ENCODE measurements at regions not wholly inside any gene's neighbourhood (a gene's known extent, or its start where the extent isn't known, plus 50 kb on each side); places are given as distances from the start of the nearest gene placed in this dataset.

DNA sequence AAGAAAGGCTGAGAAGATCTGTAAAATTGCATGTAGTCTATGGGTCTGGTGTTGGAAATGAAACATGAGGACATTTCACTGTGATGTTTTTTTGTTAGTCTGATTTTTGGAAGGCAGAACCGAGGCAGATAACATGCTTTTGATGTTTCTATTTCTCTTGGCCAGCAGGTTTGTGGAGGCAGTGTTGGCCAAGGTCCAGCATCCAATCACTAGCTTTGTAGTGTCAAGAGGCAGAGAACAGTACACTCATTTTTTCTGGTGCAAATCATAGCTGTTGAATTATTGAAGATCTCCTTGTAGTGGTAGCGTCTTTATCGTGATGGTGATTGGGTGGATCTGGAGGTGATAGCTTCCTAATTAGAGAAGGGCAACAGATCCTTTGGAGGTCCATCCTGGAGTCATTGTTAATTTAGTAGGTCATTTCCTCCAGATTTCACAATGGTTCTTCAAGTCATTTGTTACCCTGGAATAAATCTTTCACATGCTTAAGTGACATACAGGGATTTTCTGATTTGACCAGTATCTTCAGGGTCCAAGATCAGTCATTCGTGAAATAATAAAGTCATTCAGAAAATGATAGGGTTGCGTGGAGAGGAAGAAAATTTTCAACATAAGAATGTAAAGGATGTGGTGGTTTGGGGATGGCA, 252.4 kb upstream of the CPNE8 start:
- no peak for DNase-seq
- H3K9me2 ChIP-seq (replicated peaks; ENCODE audit: insufficient read depth, low read length), result no peaks in the 10 kb centered on the region
- H3K4me3 ChIP-seq (ENCODE audit: low read length), result no peak overlapping the region
- no peaks in the 10 kb centered on the region for H3K79me2 ChIP-seq (ENCODE audit: low read length)
- no peak overlapping the region for H2AFZ ChIP-seq (ENCODE audit: low read length)
- H3K4me1 ChIP-seq (ENCODE audit: low read length), result no peaks in the 10 kb centered on the region
- H3K4me2 ChIP-seq (ENCODE audit: low read depth, low read length, poor library complexity, severe bottlenecking), result no peak overlapping the region
- no peaks in the 10 kb centered on the region for H3K36me3 ChIP-seq (ENCODE audit: insufficient read depth, low read length)
- peaks cover 28% of the 10 kb centered on the region for H3K9me3 ChIP-seq (ENCODE audit: low read length)
- no peak overlapping the region for H3K27ac ChIP-seq (ENCODE audit: low read length)
- no peaks in the 10 kb centered on the region for H3K27me3 ChIP-seq (ENCODE audit: low read length)
- no peak overlapping the region for H3K9ac ChIP-seq (ENCODE audit: low read length)
- H4K20me1 ChIP-seq (ENCODE audit: insufficient read depth, low read depth, low read length), result no peaks in the 10 kb centered on the region

DNA sequence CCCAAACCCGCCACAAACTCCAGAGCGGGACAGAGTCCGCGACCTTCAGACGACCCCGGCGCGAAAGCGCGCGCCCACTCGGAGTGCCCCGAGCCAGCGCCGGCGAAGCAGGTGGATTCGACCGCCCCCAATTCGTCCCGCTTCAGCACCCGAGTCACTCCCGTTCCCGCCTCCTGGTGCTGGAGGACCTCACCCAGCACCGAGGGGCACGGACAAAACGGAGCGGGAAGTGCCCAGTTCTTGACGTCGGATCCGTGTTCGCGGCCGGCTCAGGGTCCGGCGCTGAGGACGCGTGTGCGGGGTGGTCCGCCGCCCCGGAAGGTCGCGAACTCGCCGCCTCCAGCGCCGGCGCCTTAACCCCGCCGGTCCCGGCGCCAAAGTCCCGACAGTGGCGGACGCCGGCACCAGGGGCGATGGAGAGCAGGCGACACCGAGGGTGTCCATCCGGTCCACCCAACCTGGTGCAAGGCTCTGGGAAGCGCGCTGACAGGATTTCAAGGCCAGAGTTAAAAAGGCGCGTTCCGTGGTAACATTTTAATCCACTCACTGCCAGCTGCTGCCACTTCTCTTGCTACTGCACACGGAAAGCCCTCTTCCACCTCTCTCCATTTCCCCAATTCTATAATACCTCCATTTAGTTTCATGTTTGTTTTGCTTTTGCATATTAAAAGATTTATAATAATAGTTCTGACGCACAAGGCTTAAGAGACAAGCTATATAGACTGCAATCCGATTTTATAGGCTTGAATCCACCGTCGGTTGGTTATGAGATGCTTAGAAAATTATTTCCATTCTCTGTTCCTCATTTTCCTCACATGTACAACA, 240.0 kb upstream of the CPNE8 start:
- peaks cover 12% of the 10 kb centered on the region for H3K9me3 ChIP-seq (ENCODE audit: low read length)
- no peak overlapping the region for H2AFZ ChIP-seq (ENCODE audit: low read length)
- no peaks in the 10 kb centered on the region for H3K36me3 ChIP-seq (ENCODE audit: insufficient read depth, low read length)
- no peaks in the 10 kb centered on the region for H3K27me3 ChIP-seq (ENCODE audit: low read length)
- H3K4me3 ChIP-seq (ENCODE audit: low read length), result no peak overlapping the region
- H3K9ac ChIP-seq (ENCODE audit: low read length), result no peak overlapping the region
- H3K79me2 ChIP-seq (ENCODE audit: low read length), result no peaks in the 10 kb centered on the region
- H3K27ac ChIP-seq (ENCODE audit: low read length), result no peak overlapping the region
- DNase-seq, result no peak
- no peak overlapping the region for H3K4me2 ChIP-seq (ENCODE audit: low read depth, low read length, poor library complexity, severe bottlenecking)
- no peaks in the 10 kb centered on the region for H3K9me2 ChIP-seq (replicated peaks; ENCODE audit: insufficient read depth, low read length)
- H3K4me1 ChIP-seq (ENCODE audit: low read length), result no peaks in the 10 kb centered on the region
- H4K20me1 ChIP-seq (ENCODE audit: insufficient read depth, low read depth, low read length), result no peaks in the 10 kb centered on the region

DNA sequence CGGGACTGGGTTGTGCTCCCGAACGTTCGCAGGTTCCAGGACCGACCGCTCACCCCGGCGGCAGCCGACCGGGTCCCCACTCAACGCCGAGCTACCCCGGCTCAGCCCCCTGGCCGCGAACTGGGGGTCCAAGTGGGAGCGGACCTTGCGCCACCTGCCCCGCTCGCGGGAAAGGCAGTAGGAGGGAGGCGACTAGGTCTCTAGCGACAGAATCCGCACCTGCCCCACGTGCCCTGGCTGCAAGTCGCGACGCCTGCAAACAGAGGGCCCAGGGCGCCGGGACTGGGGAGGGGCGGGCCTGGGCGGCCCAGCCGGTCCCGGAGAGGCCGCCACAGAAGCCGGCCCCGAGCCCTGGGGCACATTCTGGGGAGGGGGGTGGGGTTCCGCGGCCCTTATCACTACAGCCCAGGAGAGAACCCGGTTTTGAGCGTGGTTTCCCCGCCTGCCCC, 239.2 kb upstream of the CPNE8 start:
- H2AFZ ChIP-seq (ENCODE audit: low read length), result no peak overlapping the region
- no peaks in the 10 kb centered on the region for H3K79me2 ChIP-seq (ENCODE audit: low read length)
- H3K9ac ChIP-seq (ENCODE audit: low read length), result no peak overlapping the region
- H4K20me1 ChIP-seq (ENCODE audit: insufficient read depth, low read depth, low read length), result no peaks in the 10 kb centered on the region
- no peaks in the 10 kb centered on the region for H3K36me3 ChIP-seq (ENCODE audit: insufficient read depth, low read length)
- DNase-seq, result no peak
- H3K4me3 ChIP-seq (ENCODE audit: low read length), result no peak overlapping the region
- H3K9me2 ChIP-seq (replicated peaks; ENCODE audit: insufficient read depth, low read length), result no peaks in the 10 kb centered on the region
- H3K4me1 ChIP-seq (ENCODE audit: low read length), result no peaks in the 10 kb centered on the region
- no peaks in the 10 kb centered on the region for H3K27me3 ChIP-seq (ENCODE audit: low read length)
- H3K9me3 ChIP-seq (ENCODE audit: low read length), result peaks cover 12% of the 10 kb centered on the region
- no peak overlapping the region for H3K27ac ChIP-seq (ENCODE audit: low read length)
- no peak overlapping the region for H3K4me2 ChIP-seq (ENCODE audit: low read depth, low read length, poor library complexity, severe bottlenecking)

DNA sequence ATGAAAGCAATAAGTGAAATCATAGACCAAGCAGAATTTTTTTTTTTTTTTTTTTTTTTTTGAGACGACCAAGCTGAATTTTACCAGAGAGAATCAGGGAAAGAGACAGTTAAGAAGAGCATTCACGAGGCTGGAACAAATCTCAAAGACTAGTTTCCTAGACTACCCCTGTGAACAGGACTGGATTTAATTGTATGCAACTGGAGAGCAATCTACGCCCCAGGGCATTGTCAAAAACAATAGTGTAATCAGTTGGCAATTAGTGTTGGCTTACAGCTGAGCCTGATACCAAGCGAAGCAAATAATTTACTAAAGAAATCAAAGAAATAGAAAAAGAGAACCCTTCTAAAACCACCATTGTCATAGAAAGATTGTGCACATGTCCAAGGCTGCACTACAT, 232.9 kb upstream of the CPNE8 start:
- no peak overlapping the region for H3K9ac ChIP-seq (ENCODE audit: low read length)
- no peaks in the 10 kb centered on the region for H4K20me1 ChIP-seq (ENCODE audit: insufficient read depth, low read depth, low read length)
- no peaks in the 10 kb centered on the region; the same call in 1 of the 2 replicates for H3K9me2 ChIP-seq (replicated peaks; ENCODE audit: insufficient read depth, low read length)
- H3K27me3 ChIP-seq (ENCODE audit: low read length), result no peaks in the 10 kb centered on the region
- no peak overlapping the region for H3K4me3 ChIP-seq (ENCODE audit: low read length)
- no peaks in the 10 kb centered on the region for H3K4me1 ChIP-seq (ENCODE audit: low read length)
- H2AFZ ChIP-seq (ENCODE audit: low read length), result no peak overlapping the region
- DNase-seq, result no peak
- no peaks in the 10 kb centered on the region for H3K79me2 ChIP-seq (ENCODE audit: low read length)
- H3K4me2 ChIP-seq (ENCODE audit: low read depth, low read length, poor library complexity, severe bottlenecking), result no peak overlapping the region
- H3K36me3 ChIP-seq (ENCODE audit: insufficient read depth, low read length), result no peaks in the 10 kb centered on the region
- H3K9me3 ChIP-seq (ENCODE audit: low read length), result peaks cover 18% of the 10 kb centered on the region
- no peak overlapping the region for H3K27ac ChIP-seq (ENCODE audit: low read length)

DNA sequence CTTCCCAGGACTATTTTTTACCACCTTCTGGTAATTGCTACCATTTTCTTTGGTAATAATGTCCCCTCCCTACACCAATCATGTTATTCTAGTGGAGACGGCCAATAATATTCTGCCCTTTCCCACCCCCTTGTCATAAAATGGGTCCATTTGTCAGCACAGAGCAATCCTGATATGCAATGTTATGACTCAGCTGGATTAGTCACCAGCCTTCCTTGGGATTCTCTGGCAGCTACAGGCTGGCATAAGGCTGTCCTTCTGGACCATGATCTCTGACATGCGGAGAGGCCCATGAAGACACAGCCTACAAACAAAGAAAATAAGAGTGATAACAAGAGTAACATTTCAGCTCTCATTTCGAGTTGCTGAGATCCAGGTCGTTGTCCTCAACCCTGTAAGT, 222.0 kb upstream of the CPNE8 start:
- no peak overlapping the region for H3K9ac ChIP-seq (ENCODE audit: low read length)
- no peak overlapping the region for H3K4me3 ChIP-seq (ENCODE audit: low read length)
- DNase-seq, result no peak
- no peaks in the 10 kb centered on the region for H3K4me1 ChIP-seq (ENCODE audit: low read length)
- no peak overlapping the region for H2AFZ ChIP-seq (ENCODE audit: low read length)
- H3K4me2 ChIP-seq (ENCODE audit: low read depth, low read length, poor library complexity, severe bottlenecking), result no peak overlapping the region
- no peak overlapping the region for H3K27ac ChIP-seq (ENCODE audit: low read length)
- H3K9me3 ChIP-seq (ENCODE audit: low read length), result peaks cover 8% of the 10 kb centered on the region; the same call in 1 of the 2 replicates
- H3K27me3 ChIP-seq (ENCODE audit: low read length), result no peaks in the 10 kb centered on the region
- no peaks in the 10 kb centered on the region for H3K79me2 ChIP-seq (ENCODE audit: low read length)
- H4K20me1 ChIP-seq (ENCODE audit: insufficient read depth, low read depth, low read length), result no peaks in the 10 kb centered on the region
- H3K9me2 ChIP-seq (replicated peaks; ENCODE audit: insufficient read depth, low read length), result no peaks in the 10 kb centered on the region
- no peaks in the 10 kb centered on the region for H3K36me3 ChIP-seq (ENCODE audit: insufficient read depth, low read length)

DNA sequence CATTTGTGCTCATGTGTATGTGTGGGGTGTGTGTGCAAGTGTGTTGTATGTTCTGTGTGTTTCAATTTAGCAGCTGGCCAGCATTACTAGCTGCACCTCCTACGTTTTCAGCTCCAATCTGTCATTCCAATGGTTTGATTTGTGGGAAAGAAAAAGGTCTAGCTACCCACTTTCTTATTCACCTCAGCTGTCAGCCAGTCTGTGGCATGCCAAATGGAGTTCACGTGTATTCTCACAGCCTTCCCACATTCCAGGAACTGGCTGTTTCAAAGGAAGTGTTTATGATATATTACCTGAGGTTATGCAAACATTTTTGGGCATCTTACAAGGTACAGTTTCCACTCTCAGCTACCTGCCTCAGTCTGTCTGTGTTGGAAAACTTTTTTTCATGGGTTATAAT, 220.2 kb upstream of the CPNE8 start:
- H3K4me2 ChIP-seq (ENCODE audit: low read depth, low read length, poor library complexity, severe bottlenecking), result no peak overlapping the region
- no peaks in the 10 kb centered on the region for H3K79me2 ChIP-seq (ENCODE audit: low read length)
- no peak overlapping the region for H2AFZ ChIP-seq (ENCODE audit: low read length)
- H3K9me2 ChIP-seq (replicated peaks; ENCODE audit: insufficient read depth, low read length), result no peaks in the 10 kb centered on the region
- no peaks in the 10 kb centered on the region for H3K4me1 ChIP-seq (ENCODE audit: low read length)
- no peak overlapping the region for H3K27ac ChIP-seq (ENCODE audit: low read length)
- peaks cover 4% of the 10 kb centered on the region; the same call in 1 of the 2 replicates for H3K9me3 ChIP-seq (ENCODE audit: low read length)
- H3K27me3 ChIP-seq (ENCODE audit: low read length), result no peaks in the 10 kb centered on the region
- no peak for DNase-seq
- no peaks in the 10 kb centered on the region for H4K20me1 ChIP-seq (ENCODE audit: insufficient read depth, low read depth, low read length)
- H3K36me3 ChIP-seq (ENCODE audit: insufficient read depth, low read length), result no peaks in the 10 kb centered on the region
- H3K4me3 ChIP-seq (ENCODE audit: low read length), result no peak overlapping the region
- no peak overlapping the region for H3K9ac ChIP-seq (ENCODE audit: low read length)

DNA sequence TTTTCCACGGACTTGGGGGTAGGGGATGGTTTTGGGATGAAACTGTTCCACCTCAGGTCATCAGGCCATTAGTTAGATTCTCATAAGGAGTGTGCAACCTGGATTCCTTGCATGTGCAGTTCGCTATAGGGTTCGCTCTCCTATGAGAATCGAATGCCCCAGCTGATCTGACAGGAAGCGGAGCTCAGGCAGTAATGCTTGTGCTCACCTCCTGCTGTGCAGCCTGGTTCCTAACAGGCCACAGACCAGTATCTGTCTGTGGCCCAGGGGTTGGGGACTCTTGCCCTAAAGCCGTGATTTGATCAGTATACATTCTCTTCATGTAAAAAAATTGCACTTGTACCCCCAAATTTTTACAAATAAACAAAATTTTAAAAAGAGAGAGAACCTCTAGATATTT, 219.4 kb upstream of the CPNE8 start:
- no peak overlapping the region for H3K4me2 ChIP-seq (ENCODE audit: low read depth, low read length, poor library complexity, severe bottlenecking)
- no peak overlapping the region for H2AFZ ChIP-seq (ENCODE audit: low read length)
- H3K36me3 ChIP-seq (ENCODE audit: insufficient read depth, low read length), result no peaks in the 10 kb centered on the region
- no peaks in the 10 kb centered on the region for H4K20me1 ChIP-seq (ENCODE audit: insufficient read depth, low read depth, low read length)
- no peaks in the 10 kb centered on the region for H3K79me2 ChIP-seq (ENCODE audit: low read length)
- no peak for DNase-seq
- H3K4me1 ChIP-seq (ENCODE audit: low read length), result no peaks in the 10 kb centered on the region
- no peaks in the 10 kb centered on the region for H3K27me3 ChIP-seq (ENCODE audit: low read length)
- H3K27ac ChIP-seq (ENCODE audit: low read length), result no peak overlapping the region
- H3K9me3 ChIP-seq (ENCODE audit: low read length), result 0 out of 2 replicates have a peak, but pooled peaks cover 4% of the 10 kb centered on the region
- no peak overlapping the region for H3K4me3 ChIP-seq (ENCODE audit: low read length)
- H3K9me2 ChIP-seq (replicated peaks; ENCODE audit: insufficient read depth, low read length), result no peaks in the 10 kb centered on the region
- H3K9ac ChIP-seq (ENCODE audit: low read length), result no peak overlapping the region

DNA sequence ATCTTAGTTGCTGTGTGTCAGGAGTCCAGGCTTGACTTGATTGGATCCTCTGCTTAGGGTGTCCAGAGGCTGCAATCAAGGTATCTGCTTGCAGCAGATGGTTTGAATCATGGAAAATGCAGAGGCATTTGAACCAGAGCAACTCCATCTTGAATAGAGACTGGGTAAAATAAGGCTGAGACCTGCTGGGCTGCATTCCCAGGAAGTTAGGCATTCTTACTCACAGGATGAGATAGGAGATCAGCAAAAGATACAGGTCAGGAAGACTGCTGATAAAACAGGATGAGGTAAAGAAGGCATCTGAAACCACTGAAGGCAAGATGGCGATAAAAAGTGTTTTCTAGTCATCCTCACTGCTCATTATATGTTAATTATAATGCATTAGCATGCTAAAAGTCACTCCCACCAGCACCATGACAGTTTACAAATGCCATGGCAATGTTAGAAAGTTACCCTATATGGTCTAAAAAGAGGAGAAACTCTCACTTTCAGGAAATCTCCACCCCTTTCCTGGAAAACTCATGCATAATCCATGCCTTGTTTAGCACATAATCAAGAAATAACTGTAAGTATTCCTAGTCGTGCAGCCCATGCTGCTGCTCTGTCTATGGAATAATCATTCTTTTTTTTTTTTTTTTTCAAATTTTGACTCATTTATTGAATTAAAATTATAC, 218.3 kb upstream of the CPNE8 start:
- H3K9ac ChIP-seq (ENCODE audit: low read length), result no peak overlapping the region
- H3K27me3 ChIP-seq (ENCODE audit: low read length), result no peaks in the 10 kb centered on the region
- DNase-seq, result no peak
- no peaks in the 10 kb centered on the region for H3K4me1 ChIP-seq (ENCODE audit: low read length)
- H3K4me3 ChIP-seq (ENCODE audit: low read length), result no peak overlapping the region
- no peaks in the 10 kb centered on the region for H3K79me2 ChIP-seq (ENCODE audit: low read length)
- H3K4me2 ChIP-seq (ENCODE audit: low read depth, low read length, poor library complexity, severe bottlenecking), result no peak overlapping the region
- no peaks in the 10 kb centered on the region for H3K9me2 ChIP-seq (replicated peaks; ENCODE audit: insufficient read depth, low read length)
- H4K20me1 ChIP-seq (ENCODE audit: insufficient read depth, low read depth, low read length), result no peaks in the 10 kb centered on the region
- H3K27ac ChIP-seq (ENCODE audit: low read length), result no peak overlapping the region
- no peak overlapping the region for H2AFZ ChIP-seq (ENCODE audit: low read length)
- H3K36me3 ChIP-seq (ENCODE audit: insufficient read depth, low read length), result no peaks in the 10 kb centered on the region
- 0 out of 2 replicates have a peak, but pooled peaks cover 4% of the 10 kb centered on the region for H3K9me3 ChIP-seq (ENCODE audit: low read length)
